Ovary (tissue), 7 donors: ENCODE measurements at regions not wholly inside any gene's neighbourhood (a gene's known extent, or its start where the extent isn't known, plus 50 kb on each side); places are given as distances from the start of the nearest gene placed in this dataset.

Experiments
- DNase-seq, 5 donors: peaks; one replicate each; pipeline ENCODE4 v3.0.0-alpha.2; 2019 to 2020
- H3K27ac ChIP-seq, 2 donors: fragments of 200-600 bp; one replicate each; pipeline versions ENCODE4 v1.5.1 to v1.8.0; 2019 to 2022
- H3K27me3 ChIP-seq: fragments of 200-600 bp; one replicate; pipeline ENCODE4 v1.8.0; 2022
- H3K36me3 ChIP-seq: fragments of 200-600 bp; sonication (generic); one replicate; pipeline ENCODE4 v1.5.1; 2019
- H3K4me1 ChIP-seq: one replicate; pipeline ENCODE4 v1.8.1; 2013; ENCODE audit warnings: mild to moderate bottlenecking, moderate library complexity; ENCODE audit not compliant: insufficient read depth
- H3K4me3 ChIP-seq: fragments of 200-600 bp; sonication (generic); one replicate; pipeline ENCODE4 v1.5.1; 2017
- H3K9me3 ChIP-seq, 2 donors: fragments of 200-600 bp in 1 of 2; sonication (generic) in 1 of 2; one replicate each; pipeline versions ENCODE4 v1.5.1 to v1.8.1; 2013 to 2019; ENCODE audit warnings: mild to moderate bottlenecking in 1 of 2, moderate library complexity in 1 of 2
- CTCF ChIP-seq, 3 donors: fragments of 450-650 bp in 2 of 3; fragments of 200-600 bp in 1 of 3; IDR thresholded peaks; one replicate each; pipeline versions ENCODE4 v1.5.1 to v1.8.0; 2016 to 2022; ENCODE audit warnings: antibody characterized with exemption in 3 of 3, mild to moderate bottlenecking in 1 of 3
- EP300 ChIP-seq: sonication (generic); formaldehyde crosslinking; IDR thresholded peaks from one replicate; pipeline ENCODE4 v1.6.1; 2017; ENCODE audit warnings: antibody characterized with exemption
- POLR2A ChIP-seq: fragments of 450-650 bp; IDR thresholded peaks from one replicate; pipeline ENCODE4 v1.6.1; 2017; ENCODE audit warnings: antibody characterized with exemption, mild to moderate bottlenecking, moderate library complexity
- WGBS, 3 donors: extraction: QIAGEN DNeasy Blood & Tissue Kit in 1 of 3; methylation state at CpG; one replicate each; pipeline versions ENCODE4 v1.1.5 to v1.1.7; 2013 to 2017; 5-methylcytosine and 5-hydroxymethylcytosine counted together
- intact Hi-C, 4 donors: fragments of 100-400 bp; cut with DNase I; formaldehyde crosslinking; loops; one replicate each; pipeline versions ENCODE4 v1.11.0 to v1.15.1; 2022 to 2023
- donor health status: DM: no; HTN: no; CAD: no; lungs with moderate emphysema.
- donor health status: DM: no; HTN: no; CAD: no.
- donor health status: Bipolar disorder and iron deficiency.
- donor health status: DM: no; HTN: no; CAD: no.
- donor health status: DM: yes; HTN: yes; CAD: no.

- WGBS, 3 donors = 89 to 90% (median 89%) methylated on average over 37 of the region's 37 CpGs
- Histone ChIP-seq H3K27ac (no peak overlapping the region), H3K9me3 (no peaks in the 10 kb centered on the region), H3K36me3 (no peaks in the 10 kb centered on the region), H3K4me3 (no peak overlapping the region), H3K4me1 (no peaks in the 10 kb centered on the region), H3K27me3 (no peaks in the 10 kb centered on the region)
- intact Hi-C loops = no loop called here
- TF ChIP-seq EP300 = no peak
- no peak for TF ChIP-seq CTCF (IDR thresholded peaks at IDR 0.05)
- no peak for TF ChIP-seq POLR2A
- DNase-seq = no peak
Observed at GRCh38 chr14:101125719-101126651, 222.5 kb upstream of the RTL1 start.

- 85 to 89% (median 87%) methylated on average over 4 of the region's 4 CpGs for WGBS, 3 donors
- intact Hi-C loops = no loop called here
Observed at GRCh38 chr14:101126731-101127130, 223.2 kb upstream of the RTL1 start.

GRCh38 chr14:101127224-101127623, 223.7 kb upstream of the RTL1 start:
- 71 to 81% (median 76%) methylated on average over 12 of the region's 12 CpGs for WGBS, 3 donors
- H3K4me1 ChIP-seq = no peaks in the 10 kb centered on the region
- H3K9me3 ChIP-seq = no peaks in the 10 kb centered on the region
- no peak for DNase-seq
- no peak overlapping the region for H3K27ac ChIP-seq
- H3K4me3 ChIP-seq = no peak overlapping the region
- H3K36me3 ChIP-seq = no peaks in the 10 kb centered on the region
- H3K27me3 ChIP-seq = no peaks in the 10 kb centered on the region
- intact Hi-C loops = no loop called here
- TF ChIP-seq EP300 = no peak
- no peak for TF ChIP-seq POLR2A
- TF ChIP-seq CTCF (IDR thresholded peaks at IDR 0.05) = no peak

More at GRCh38 chr14:101126731-101127130, 223.2 kb upstream of the RTL1 start:
- no peaks in the 10 kb centered on the region for H3K36me3 ChIP-seq
- H3K4me1 ChIP-seq = no peaks in the 10 kb centered on the region
- H3K27ac ChIP-seq = no peak overlapping the region
- DNase-seq = no peak
- no peak overlapping the region for H3K4me3 ChIP-seq
- H3K27me3 ChIP-seq = no peaks in the 10 kb centered on the region
- H3K9me3 ChIP-seq = no peaks in the 10 kb centered on the region
- TF ChIP-seq POLR2A (no peak), EP300 (no peak), CTCF (IDR thresholded peaks at IDR 0.05) (no peak)

GRCh38 chr14:101128478-101129321, 225.2 kb upstream of the RTL1 start:
- H3K36me3 ChIP-seq = no peaks in the 10 kb centered on the region
- no peaks in the 10 kb centered on the region for H3K27me3 ChIP-seq
- WGBS, 3 donors = 75 to 81% (median 79%) methylated on average over 30 of the region's 30 CpGs
- H3K27ac ChIP-seq = no peak overlapping the region
- intact Hi-C loops = no loop called here
- no peaks in the 10 kb centered on the region for H3K4me1 ChIP-seq
- DNase-seq = peak in 2 of 5 donors; percentile 10 to 24
- no peaks in the 10 kb centered on the region for H3K9me3 ChIP-seq
- TF ChIP-seq CTCF (IDR thresholded peaks at IDR 0.05) = no peak
- TF ChIP-seq POLR2A = no peak
- no peak for TF ChIP-seq EP300
- H3K4me3 ChIP-seq = no peak overlapping the region
